HG03103 (cell line): ENCODE measurements at regions not wholly inside any gene's neighbourhood (a gene's known extent, or its start where the extent isn't known, plus 50 kb on each side); places are given as distances from the start of the nearest gene placed in this dataset.

Experiments used
- ATAC-seq: cut with Tn5 transposase; IDR thresholded peaks from one replicate; pipeline ENCODE4 v1.9.1; 2021; ENCODE audit warnings: low read depth; ENCODE audit not compliant: unreplicated experiment

DNA sequence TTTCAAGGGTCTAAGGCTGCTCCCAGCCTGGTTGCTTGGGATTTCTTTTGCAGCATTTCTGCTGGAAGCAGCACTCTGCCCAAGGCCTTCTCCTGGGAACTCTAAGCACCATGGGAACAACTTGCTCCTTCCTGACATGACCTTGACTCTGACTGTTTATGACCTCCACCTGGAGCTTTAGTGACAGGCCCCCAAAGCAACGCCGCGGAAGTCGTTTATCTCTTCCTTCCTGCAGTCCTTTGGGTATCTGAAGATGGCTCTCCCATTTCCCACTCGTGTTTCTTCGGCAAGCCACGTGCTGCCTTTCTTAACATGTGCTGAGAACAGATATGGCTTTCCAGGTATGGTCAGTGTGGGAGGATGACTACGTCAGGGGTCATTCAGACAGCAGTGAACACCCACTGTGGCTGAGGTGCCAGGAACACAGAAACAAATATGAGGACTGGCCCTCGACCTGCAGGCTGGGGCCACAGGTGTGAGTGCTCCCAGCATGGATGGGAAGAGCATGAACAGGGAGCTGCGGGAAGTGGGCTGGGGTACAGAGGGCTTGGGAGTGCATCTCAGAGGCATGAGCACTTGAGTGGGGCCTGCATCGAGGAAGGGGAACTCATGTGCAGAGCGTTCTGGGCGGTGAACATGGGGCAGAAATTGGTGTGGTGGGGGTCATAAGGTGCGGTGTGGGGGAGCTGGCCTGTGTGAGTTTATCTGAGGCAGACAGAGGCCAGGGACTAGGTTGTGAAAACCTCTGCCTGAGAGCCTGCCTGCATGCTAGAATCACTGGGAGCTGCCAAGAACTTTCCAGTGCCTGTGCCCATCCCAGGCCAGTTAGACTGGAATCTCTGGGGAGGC, 140.5 kb downstream of the TSN start:
- ATAC-seq, result no peak

DNA sequence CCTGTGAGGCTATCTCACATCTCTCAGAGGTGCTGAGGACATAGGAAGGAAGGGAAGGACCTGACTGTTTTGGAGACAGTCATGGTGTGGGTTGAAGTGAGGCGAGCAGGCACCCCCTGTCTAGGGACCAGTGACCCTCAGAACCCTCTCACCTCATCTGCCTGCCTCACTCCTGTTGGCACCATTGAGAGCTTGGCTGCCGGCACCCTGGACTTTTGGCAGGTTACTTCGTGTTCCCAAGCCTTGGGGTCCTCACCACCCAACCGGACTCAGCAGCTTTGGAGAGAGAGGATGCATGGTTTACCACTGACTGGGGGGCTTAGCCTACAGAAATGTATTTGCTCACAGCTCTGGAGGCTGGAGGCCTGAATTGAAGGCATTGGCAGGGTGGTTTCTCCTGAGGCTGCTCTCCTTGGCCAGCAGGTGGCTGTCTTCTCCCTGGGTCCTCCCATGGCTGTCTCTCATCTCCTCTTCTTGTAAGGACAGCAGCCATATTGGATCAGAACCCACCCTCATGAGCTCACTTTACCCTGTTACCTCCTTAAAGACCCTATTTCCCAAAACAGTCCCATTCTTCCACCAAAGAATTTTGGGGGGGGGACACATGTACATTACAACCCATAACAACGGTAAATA, 142.0 kb downstream of the TSN start:
- peak; percentile 80 for ATAC-seq

DNA sequence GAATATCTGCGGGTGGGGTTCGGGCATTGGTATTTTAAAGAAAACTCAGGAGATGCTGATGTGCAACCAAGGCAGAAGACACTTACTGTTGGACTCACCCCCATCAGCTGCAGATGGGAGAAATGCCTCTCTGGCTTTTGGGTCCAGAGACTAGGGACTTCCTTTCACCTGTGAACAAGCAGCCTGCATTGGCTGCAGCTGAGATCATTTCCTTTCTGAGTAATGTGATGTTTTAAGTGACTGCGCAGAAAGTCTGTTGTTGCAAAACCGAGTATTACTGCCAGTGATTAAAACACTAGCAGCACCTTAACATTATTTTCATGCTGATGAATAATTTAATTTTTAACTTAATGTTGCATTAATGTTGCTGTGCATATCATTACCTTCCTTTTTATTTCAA, 143.0 kb downstream of the TSN start:
- ATAC-seq, result no peak

DNA sequence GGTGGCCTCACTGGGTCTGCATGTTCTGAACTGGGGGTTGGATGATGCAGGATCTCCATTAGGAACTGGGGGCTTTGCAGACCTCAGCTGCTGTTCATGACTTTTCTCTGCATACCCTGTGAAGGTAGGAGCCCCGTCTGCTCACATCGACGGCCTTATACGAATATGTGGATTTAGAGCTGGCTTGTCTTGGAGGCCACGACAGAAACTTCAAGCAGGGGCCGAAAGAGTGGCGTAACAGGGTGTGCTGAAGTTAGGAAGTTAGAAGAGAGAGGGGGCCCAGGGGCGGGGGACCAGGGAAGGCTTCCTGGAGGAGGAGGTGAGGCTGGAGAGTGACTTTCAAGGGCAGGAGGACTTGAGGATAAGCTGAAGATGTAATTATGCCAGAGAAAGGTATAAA, 144.9 kb downstream of the TSN start:
- ATAC-seq, result no peak

DNA sequence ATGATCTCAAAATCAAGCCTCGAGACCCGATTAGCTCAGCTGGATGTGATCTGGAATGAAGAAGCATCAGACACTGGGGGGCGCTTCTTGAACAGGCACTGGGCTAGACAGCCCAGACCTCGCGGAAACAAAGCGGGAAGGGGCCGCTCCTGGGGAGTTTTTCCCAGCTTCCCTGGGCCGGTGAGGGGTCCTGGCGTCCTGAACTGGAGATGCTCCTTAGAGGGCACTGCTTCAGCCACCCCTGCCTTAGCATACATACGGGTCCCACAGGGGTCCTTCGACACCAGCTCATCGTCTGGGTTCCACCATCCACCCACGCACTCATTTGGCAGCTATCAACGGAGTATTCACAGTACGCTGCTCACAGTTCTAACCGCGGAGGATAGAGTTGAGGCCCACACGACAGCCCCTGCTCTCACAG, 146.7 kb downstream of the TSN start:
- ATAC-seq, result no peak

DNA sequence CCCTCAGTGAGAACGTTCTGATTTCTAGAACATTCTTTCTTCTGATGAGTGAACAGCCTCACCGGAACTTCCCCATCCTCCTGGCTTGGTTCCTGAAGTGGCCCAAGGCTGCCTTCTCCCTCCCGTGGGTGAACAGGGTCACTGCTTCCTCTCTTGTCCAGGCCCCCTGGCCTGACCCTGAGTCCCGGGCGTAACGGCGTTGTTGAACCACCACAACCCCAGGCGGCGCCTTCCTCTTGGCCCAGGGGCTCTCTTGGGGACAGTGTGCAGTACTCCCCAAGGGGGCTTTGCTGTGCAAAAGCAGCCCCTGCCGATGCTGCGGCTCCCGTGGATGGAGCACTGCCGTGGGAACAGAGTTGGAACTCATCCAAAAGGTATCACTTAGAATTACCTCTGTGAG, 147.2 kb downstream of the TSN start:
- ATAC-seq, result no peak

DNA sequence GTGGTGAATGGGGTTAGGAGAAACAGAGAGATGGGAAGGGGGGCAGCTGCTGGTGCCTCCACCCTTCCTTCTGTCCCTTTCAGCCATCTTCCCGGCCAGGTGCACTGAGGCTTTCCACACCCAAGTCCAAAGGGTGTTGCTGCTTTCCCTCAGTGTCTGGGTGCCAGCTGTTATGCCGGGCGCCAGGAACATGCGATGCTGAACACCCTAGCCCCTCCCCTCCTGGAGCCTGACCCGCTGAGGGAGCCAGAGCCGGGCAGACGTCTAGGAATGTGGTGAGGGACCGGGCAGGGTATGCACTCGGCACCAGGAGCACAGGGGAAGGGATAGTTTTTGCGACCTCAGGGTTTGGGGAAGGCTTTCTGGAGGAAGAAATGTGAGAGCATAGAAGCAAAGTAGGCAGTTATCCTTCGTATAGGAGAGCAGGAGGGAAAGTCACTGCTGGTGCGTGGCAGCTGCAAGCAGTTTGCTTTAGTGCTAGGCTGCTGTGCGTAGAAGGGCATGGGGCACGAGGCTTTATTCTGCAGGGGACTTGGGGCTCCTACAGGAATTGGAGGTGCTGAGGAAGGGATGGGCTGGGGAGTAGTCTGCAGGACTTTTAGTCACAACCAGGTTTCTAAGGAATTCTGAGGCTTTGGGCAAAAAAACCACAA, 147.7 kb downstream of the TSN start:
- no peak for ATAC-seq

DNA sequence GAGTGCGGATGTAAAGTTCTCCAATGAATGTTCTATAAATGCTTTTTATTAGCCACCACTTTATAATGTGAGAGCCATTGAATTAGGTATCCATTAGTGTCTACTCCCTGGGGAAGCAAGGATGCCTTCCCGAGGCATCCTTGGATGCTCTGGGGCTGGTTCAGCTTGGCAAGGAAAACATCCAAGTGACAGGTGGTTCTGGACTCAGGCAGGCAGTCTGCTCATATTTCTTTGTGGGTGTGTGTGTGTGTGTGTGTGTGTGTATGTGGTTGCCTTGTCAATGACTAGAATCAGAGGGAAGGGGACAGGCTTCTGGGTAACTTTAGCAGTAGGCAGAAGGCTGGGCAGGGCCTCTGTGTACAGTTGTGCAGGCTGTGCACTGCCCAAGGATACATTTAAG, 149.2 kb downstream of the TSN start:
- no peak for ATAC-seq

DNA sequence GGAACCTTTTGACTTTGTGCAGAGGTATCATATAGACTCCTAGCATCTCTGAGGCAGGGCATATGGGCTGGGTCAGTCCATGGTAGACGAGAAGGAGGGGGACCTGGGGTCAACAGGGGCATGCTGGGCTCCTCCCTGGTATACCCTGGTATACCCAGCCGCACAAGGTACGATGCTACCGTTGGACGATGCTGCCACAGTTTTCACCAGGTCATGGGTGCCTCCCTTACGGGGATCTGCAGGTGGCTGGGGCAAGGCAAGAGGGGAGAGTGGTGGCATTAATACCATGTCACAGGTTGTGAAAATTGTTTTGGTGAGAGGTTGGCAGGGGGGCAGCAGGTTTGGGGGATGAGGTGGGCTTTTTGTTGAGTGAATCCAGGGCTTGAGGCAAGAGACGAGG, 149.8 kb downstream of the TSN start:
- ATAC-seq, result no peak

DNA sequence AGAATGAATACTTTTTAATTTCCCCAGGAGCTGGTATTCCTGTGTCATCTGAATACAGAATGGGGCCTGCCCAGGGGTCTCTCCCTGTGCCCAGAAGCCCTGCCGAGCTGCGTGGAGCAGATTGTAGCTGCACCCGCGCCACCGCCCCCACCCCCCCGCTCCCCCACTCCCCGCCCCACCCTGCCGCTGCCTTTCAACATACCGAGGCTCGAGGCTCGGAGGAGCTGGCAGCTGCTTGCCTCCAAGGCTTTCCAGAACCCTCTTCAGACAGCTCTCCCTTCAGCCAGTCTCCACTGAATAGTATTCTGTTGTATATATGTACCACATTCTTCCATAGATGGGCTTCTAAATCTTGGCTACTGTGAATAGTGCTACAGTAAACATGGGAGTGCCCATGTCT, 150.7 kb downstream of the TSN start:
- ATAC-seq, result no peak

DNA sequence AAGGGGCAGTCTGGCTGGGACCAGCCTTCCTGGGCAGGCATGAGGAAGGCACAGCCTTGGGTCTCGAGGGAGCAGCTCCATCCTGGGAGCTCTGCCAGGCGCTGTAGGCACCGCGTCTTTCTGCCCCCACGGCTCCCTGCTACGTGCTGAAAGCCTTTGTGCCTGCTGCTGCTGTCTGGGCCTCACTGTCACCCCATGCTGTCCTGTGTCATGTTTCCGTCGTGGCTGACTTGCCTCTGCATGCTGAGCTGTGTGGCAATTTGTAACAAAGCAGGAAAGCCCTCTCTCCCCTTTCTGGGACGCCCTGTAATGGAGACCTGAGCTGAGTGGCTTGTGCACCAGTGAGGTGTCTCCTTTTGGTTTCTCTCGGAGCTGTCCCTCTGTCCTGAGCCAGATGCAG, 152.5 kb downstream of the TSN start:
- no peak for ATAC-seq

DNA sequence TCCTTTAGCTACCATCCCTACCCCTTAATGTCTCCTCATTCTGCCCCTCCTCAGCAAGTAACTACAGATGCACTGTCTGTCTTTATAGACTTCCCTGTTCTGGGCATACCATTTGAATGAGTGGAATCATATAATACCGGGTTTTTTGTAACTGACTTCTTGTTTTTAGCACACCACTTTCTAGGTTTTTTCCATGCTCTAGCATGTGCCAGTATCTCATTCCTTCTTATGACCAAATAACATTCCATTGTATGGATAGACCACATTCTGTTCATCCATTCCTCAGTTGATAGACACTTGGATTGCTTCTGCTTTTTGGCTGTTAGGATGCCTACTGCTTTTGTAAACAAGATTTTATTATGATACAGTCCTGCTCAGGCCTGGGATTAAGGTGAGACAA, 154.7 kb downstream of the TSN start:
- ATAC-seq, result no peak

DNA sequence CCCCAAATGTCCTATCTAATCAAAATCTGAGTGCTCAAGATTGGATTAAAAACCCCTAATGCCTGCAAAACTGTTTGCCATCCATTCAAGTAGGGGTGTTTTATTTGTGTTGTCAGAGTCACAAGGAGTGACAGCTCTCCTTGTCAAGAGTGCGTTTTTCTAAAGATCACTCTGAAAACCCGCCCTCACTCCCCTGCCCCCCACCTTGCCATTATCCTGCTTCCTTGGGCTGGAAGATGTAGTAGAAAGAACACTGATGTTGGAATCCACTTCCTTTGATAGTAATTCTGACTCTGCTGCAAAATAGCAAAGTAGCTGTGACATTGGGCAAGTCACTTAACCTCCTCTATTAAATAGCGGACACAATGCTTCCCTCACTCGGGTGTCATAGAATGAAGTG, 155.6 kb downstream of the TSN start:
- no peak for ATAC-seq

DNA sequence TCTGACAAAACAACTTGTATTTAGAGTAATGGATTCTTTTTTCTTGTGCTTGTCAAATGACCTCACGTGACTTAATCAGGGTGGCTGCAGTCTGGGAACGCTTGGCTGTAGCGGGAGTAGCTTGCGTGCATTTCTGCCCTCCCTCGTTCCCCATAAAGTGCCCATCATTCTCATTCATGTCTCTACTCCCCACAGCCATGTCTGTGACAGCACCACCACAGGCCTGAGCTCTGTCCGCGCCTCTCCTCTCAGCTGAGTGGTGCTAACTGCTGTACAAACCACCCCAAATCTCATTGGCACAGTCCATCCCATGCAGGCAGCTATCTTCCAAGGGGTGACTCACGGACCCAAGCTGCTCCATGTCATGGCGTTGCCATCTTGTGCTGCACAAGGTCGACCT, 161.7 kb downstream of the TSN start:
- no peak for ATAC-seq

DNA sequence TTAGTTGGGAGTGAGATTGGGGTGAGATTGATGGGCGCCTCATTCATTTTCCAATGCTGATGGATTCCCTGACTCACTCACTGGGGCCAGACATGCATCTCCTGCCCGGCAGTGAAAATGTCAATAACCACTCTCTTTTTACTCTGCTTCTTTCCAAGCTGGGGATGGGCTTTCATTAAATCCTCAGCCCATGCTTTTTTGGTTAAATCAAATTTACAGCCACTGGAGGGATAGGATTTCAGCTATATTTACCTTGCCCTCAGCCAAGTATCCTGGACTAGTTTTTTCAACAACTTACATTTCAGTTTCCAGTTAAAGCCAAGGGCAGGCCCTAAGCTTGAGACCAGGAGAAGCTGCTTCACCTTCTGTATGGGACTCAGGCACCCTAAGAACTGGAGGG, 162.8 kb downstream of the TSN start:
- ATAC-seq, result no peak

DNA sequence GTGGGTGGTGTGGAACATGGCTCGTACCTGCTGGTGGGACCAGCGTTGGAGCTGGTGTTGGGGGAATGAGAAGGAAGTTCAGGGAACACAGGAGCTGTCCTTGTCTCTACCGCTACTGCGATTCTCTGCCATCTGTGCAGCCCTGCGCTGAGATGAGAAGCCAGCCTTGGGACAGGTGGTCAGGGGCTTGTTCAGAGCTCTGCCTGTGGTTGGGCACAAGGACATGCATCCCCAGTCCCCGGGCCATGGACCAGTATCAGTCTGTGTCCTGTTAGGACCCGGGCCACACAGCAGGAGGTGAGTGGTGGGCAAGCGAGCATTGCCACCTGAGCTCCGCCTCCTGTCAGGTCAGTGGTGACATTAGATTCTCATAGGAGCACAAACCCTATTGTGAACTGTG, 164.4 kb downstream of the TSN start:
- no peak for ATAC-seq

DNA sequence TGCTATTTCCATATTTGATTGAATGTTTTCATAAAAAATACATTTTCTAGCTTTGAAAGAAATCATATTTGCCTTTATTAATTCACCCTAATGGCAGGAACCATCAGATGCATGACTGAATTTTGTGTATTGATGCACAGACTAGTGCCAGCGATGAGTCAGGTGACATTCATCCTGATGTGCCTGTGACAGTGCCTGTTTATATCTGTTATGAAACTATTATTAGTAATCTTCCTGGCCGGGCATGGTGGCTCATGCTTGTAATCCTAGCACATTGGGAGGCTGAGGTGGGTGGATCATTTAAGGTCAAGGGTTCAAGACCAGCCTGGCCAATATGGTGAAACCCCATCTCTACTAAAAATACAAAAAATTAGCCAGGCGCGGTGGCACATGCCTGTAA, 170.0 kb downstream of the TSN start:
- no peak for ATAC-seq

DNA sequence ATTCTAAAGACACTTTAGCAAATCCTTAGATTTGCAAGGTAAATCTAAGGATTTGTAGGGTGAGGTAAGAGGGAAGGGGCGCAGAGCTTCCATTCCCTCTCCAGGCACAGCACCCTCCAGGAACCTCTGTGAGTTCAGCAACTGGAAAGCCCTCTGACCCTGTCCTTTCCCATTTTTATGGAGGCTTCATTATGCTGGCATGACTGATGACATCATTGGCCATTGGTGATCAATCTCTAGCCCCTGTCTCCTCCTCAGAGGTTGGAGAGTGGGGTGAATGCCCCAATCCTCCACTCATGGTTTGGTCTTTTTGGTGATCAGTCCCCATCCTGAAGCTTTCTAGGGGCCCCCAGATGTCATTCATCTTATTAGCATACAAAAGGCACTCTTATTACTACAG, 187.8 kb downstream of the TSN start:
- ATAC-seq, result no peak

DNA sequence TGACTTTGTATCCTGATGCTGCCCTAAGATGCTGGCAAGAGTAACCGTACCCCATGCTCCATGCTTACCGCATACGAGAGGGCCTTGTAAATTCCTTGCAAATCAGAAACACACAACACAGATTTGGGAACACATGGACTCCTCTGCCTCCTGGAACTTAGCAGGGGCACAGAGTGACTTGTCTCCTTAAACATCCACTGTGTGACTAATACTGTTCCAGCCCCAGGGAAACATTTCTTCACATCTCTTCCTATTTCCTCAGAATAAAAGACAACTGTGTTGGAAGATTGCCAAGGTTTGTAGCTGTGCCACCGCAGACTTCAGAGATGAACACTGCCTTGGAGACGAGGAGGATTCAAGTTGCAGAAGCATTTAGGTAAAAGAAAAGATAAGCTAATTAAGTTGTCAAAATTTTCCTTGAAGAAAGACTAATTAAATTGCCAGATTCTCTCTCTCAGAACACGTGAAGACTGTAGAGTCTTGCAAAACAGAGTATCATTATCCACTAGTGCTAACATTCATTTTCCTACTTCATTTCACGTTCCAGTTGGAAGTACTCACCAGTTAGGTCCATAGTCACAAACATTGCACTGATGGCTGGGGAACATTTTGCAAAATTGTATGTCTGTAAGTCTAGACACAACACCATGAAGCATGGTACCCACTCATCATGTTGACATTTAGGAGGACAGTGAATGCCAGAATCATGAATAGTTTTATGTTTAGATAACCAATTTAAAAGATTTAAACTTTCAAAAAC, 188.8 kb downstream of the TSN start:
- ATAC-seq, result no peak

DNA sequence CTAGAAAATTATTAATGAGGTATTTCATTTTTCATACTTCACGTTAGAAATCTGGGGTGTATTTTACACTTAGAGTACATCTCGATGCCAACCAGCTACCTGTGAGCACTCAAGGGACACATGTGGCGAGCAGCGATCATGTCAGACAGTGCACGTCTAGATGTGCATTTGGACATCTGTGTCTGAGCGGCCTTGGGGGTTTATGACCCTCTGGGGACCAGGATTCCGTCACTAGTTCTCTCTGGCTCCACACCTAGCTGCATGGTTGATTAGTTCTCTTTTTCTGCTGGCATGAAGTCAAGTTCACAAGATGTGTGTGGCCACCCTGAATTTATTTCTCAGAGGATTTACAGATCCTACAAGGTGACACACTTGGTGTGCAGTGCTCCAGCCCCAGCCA, 192.2 kb downstream of the TSN start:
- ATAC-seq, result no peak

DNA sequence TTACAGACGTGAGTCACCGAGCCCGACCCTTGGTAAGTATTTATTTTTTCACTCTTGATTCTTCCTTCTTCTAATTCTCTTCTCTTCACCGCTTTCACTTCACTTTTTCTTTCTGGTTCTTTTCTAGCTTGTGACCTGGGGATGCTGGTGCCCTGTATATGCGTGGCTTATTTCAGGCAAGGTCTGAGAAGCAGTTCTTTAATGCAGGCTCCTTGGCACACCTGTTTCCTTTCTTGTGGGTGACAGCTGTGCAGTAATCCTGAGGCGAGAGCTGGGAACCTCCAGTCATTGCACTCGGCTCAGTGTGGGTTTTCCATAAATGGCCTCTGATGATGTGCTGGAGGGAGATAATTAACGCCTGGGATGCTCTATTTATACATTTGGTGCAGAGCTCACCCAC, 193.8 kb downstream of the TSN start:
- no peak for ATAC-seq
